OCI-LY1 (cell line): ENCODE measurements at regions not wholly inside any gene's neighbourhood (a gene's known extent, or its start where the extent isn't known, plus 50 kb on each side); places are given as distances from the start of the nearest gene placed in this dataset.

Experiments used
- H2AFZ ChIP-seq: fragments of 200-600 bp; sonication (generic), shearing (Covaris generic); 2 replicates; pipeline ENCODE4 v1.6.0; 2014; ENCODE audit warnings: antibody characterized with exemption, mild to moderate bottlenecking, low read length
- H3F3A ChIP-seq: fragments of 200-600 bp; sonication (generic), shearing (Covaris generic); 2 replicates; pipeline ENCODE4 v1.6.0; 2014; ENCODE audit warnings: mild to moderate bottlenecking, antibody characterized with exemption, low read length, moderate library complexity; ENCODE audit not compliant: insufficient read depth
- H3K27ac ChIP-seq: fragments of 200-600 bp; sonication (generic); 2 replicates; pipeline ENCODE4 v1.5.1; 2014; ENCODE audit warnings: low read length, mixed run types, mild to moderate bottlenecking, low read depth; ENCODE audit not compliant: poor library complexity, severe bottlenecking
- H3K27me3 ChIP-seq: fragments of 200-600 bp; sonication (generic); 2 replicates; pipeline ENCODE4 v1.6.0; 2014; ENCODE audit warnings: antibody characterized with exemption, mild to moderate bottlenecking, low read length, moderate library complexity; ENCODE audit not compliant: insufficient read depth
- H3K36me3 ChIP-seq: fragments of 200-600 bp; sonication (generic); 2 replicates; pipeline ENCODE4 v1.6.1; 2014; ENCODE audit warnings: mild to moderate bottlenecking, antibody characterized with exemption, low read length, moderate library complexity, mixed read lengths; ENCODE audit not compliant: insufficient read depth
- H3K4me1 ChIP-seq: fragments of 200-600 bp; sonication (generic); 2 replicates; pipeline ENCODE4 v1.5.1; 2014; ENCODE audit warnings: mild to moderate bottlenecking, low read length, moderate library complexity; ENCODE audit not compliant: insufficient read depth, severe bottlenecking
- H3K4me2 ChIP-seq: fragments of 200-600 bp; sonication (generic), shearing (Covaris generic); 2 replicates; pipeline ENCODE4 v1.6.1; 2014; ENCODE audit warnings: low read length
- H3K4me3 ChIP-seq: fragments of 200-600 bp; sonication (generic); 2 replicates; pipeline ENCODE4 v1.5.1; 2014; ENCODE audit warnings: low read length, low read depth, mild to moderate bottlenecking, mixed read lengths; ENCODE audit not compliant: poor library complexity, severe bottlenecking
- H3K79me2 ChIP-seq: fragments of 200-600 bp; shearing (Covaris generic); 2 replicates; pipeline ENCODE4 v1.6.1; 2016; ENCODE audit warnings: mixed run types, low read length, mixed read lengths; ENCODE audit not compliant: insufficient read depth
- H3K9ac ChIP-seq: fragments of 200-600 bp; sonication (generic), shearing (Covaris generic); 2 replicates; pipeline ENCODE4 v1.6.1; 2014; ENCODE audit warnings: mild to moderate bottlenecking, low read length, mixed read lengths
- H3K9me2 ChIP-seq: fragments of 200-600 bp; sonication (generic), shearing (Covaris generic); 2 replicates; pipeline ENCODE4 v1.6.1; 2014; ENCODE audit warnings: low read depth, mild to moderate bottlenecking, low read length, mixed read lengths
- H3K9me3 ChIP-seq: fragments of 200-600 bp; shearing (Covaris generic); 2 replicates; pipeline ENCODE4 v1.6.1; 2014; ENCODE audit warnings: low read length, mixed read lengths
- H4K20me1 ChIP-seq: fragments of 200-600 bp; sonication (generic), shearing (Covaris generic); 2 replicates; pipeline ENCODE4 v1.6.0; 2016; ENCODE audit warnings: mild to moderate bottlenecking, low read length; ENCODE audit not compliant: insufficient read depth
- CTCF ChIP-seq: fragments of 200-600 bp; sonication (generic), shearing (Covaris generic); IDR thresholded peaks from 2 replicates; pipeline ENCODE4 v1.5.1; 2017; ENCODE audit warnings: mild to moderate bottlenecking, antibody characterized with exemption, low read length, moderate library complexity, mixed read lengths
- EZH2 ChIP-seq: fragments of 200-600 bp; sonication (generic), shearing (Covaris generic); IDR thresholded peaks from 2 replicates; pipeline ENCODE4 v1.8.0; 2017; ENCODE audit warnings: borderline replicate concordance, mixed run types, mild to moderate bottlenecking, antibody characterized with exemption, low read length, moderate library complexity, mixed read lengths

GRCh38 chr12:107931761-107932160, 157.3 kb downstream of the ASCL4 start:
- Histone ChIP-seq H3K36me3 (no peaks in the 10 kb centered on the region), H3K9me3 (no peaks in the 10 kb centered on the region), H3K4me3 (no peak overlapping the region), H3F3A (no peaks in the 10 kb centered on the region), H3K4me1 (no peaks in the 10 kb centered on the region), H3K9ac (no peak overlapping the region), H3K4me2 (no peak overlapping the region), H3K27ac (no peak overlapping the region), H4K20me1 (no peaks in the 10 kb centered on the region), H3K79me2 (no peaks in the 10 kb centered on the region), H2AFZ (no peak overlapping the region), H3K9me2 (no peaks in the 10 kb centered on the region), H3K27me3 (no peaks in the 10 kb centered on the region)
- TF ChIP-seq CTCF (no peak), EZH2 (no peak)

- H3K27ac ChIP-seq = no peak overlapping the region
- no peaks in the 10 kb centered on the region for H3K79me2 ChIP-seq
- no peak overlapping the region for H3K9ac ChIP-seq
- no peaks in the 10 kb centered on the region for H3K9me2 ChIP-seq
- H2AFZ ChIP-seq = no peak overlapping the region
- no peaks in the 10 kb centered on the region for H3K27me3 ChIP-seq
- no peaks in the 10 kb centered on the region for H3F3A ChIP-seq
- no peaks in the 10 kb centered on the region for H3K36me3 ChIP-seq
- H3K4me1 ChIP-seq = no peaks in the 10 kb centered on the region
- no peak for TF ChIP-seq CTCF
- no peak for TF ChIP-seq EZH2
- H3K4me3 ChIP-seq = no peak overlapping the region
- no peak overlapping the region for H3K4me2 ChIP-seq
- no peaks in the 10 kb centered on the region for H3K9me3 ChIP-seq
- H4K20me1 ChIP-seq = no peaks in the 10 kb centered on the region
These were observed 163.9 kb downstream of the ASCL4 start for GRCh38 chr12:107938446-107938845.

GRCh38 chr12:107948391-107948945, 174.0 kb downstream of the ASCL4 start:
- no peaks in the 10 kb centered on the region for H3F3A ChIP-seq
- no peaks in the 10 kb centered on the region for H3K4me1 ChIP-seq
- H3K27me3 ChIP-seq = no peaks in the 10 kb centered on the region
- no peak overlapping the region for H3K27ac ChIP-seq
- no peaks in the 10 kb centered on the region for H3K9me2 ChIP-seq
- no peaks in the 10 kb centered on the region for H3K79me2 ChIP-seq
- H3K4me3 ChIP-seq = no peak overlapping the region
- H3K36me3 ChIP-seq = no peaks in the 10 kb centered on the region
- H3K9ac ChIP-seq = no peak overlapping the region
- H4K20me1 ChIP-seq = no peaks in the 10 kb centered on the region
- TF ChIP-seq EZH2 = no peak
- TF ChIP-seq CTCF = no peak
- H3K9me3 ChIP-seq = no peaks in the 10 kb centered on the region
- H2AFZ ChIP-seq = no peak overlapping the region
- H3K4me2 ChIP-seq = no peak overlapping the region
